ENCODE measurements at regions not wholly inside any gene's neighbourhood (a gene's known extent, or its start where the extent isn't known, plus 50 kb on each side); places are given as distances from the start of the nearest gene placed in this dataset.
"Not testable (repeated sequence)": the region's sequence is repeated elsewhere in the genome, so short reads cannot be mapped to it uniquely, and the experiment has no call there.

DNA sequence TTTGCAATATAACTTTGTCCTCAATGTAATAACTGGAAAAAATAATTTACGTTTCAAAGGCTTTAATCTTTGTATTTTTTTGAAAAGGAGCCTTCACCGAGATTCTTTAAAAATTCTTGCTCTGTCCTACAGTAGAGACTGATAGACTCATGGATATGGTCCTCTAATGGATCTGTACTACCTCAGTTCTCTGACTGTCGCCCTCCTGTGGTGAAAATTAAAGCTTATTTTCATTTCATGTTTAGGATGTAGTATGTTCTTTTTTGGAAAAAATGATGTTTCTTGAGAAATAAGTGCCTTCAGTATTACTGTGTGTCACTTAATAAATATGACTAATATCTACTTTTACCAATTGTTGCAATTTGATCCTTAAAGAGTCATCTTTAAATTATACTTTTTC, 2681.5 kb upstream of the DEFB115 start:
- TF ChIP-seq, protein P1, sequence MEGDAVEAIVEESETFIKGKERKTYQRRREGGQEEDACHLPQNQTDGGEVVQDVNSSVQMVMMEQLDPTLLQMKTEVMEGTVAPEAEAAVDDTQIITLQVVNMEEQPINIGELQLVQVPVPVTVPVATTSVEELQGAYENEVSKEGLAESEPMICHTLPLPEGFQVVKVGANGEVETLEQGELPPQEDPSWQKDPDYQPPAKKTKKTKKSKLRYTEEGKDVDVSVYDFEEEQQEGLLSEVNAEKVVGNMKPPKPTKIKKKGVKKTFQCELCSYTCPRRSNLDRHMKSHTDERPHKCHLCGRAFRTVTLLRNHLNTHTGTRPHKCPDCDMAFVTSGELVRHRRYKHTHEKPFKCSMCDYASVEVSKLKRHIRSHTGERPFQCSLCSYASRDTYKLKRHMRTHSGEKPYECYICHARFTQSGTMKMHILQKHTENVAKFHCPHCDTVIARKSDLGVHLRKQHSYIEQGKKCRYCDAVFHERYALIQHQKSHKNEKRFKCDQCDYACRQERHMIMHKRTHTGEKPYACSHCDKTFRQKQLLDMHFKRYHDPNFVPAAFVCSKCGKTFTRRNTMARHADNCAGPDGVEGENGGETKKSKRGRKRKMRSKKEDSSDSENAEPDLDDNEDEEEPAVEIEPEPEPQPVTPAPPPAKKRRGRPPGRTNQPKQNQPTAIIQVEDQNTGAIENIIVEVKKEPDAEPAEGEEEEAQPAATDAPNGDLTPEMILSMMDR (conservative IDR thresholded peaks at IDR 0.05; ENCODE audit: low read length), result peak; percentile 62
- H3K4me2 ChIP-seq (ENCODE audit: low read length); H3K9me2 ChIP-seq (ENCODE audit: insufficient read depth, low read length); H3K27ac ChIP-seq (ENCODE audit: low read depth, low read length, poor library complexity, severe bottlenecking); H2AFZ ChIP-seq (ENCODE audit: low read length); H3K9me3 ChIP-seq (ENCODE audit: low read length); H3K36me3 ChIP-seq (ENCODE audit: insufficient read depth, low read length); H3K79me2 ChIP-seq (ENCODE audit: insufficient read depth, low read depth, low read length); H3K4me1 ChIP-seq (ENCODE audit: insufficient read depth, low read length, poor library complexity, severe bottlenecking); BruUV-seq (replicated peaks); intact Hi-C loops (cut with micrococcal nuclease; ENCODE audit: unreplicated experiment); H3K4me3 ChIP-seq (ENCODE audit: low read depth, low read length, poor library complexity, severe bottlenecking); CTCF ChIA-PET (ENCODE audit: unreplicated experiment); H4K20me1 ChIP-seq (ENCODE audit: insufficient read depth, low read length); POLR2A ChIA-PET: not testable (repeated sequence)
- peak; percentile 28 for DNase-seq (ENCODE audit: low spot score)

DNA sequence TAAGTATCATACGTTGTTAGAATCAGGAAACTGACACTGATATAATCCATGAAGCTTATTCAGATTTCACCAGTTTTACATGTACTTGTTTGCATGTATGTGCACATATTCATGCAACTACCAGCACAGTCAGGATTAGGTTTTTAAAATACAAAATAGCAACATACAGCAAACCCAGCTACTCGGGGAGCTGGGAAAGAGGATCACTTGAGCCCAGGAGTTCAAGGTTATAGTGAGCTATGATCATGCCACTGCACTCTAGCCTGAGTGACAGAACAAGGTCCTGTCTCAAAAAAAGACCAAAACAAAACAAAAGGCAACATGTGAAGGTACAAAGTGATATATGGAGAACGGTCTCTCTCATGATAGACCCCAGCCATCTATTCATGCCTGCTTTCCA, 2665.8 kb upstream of the DEFB115 start:
- H3K79me2 ChIP-seq (ENCODE audit: insufficient read depth, low read depth, low read length); H2AFZ ChIP-seq (ENCODE audit: low read length); intact Hi-C loops (cut with micrococcal nuclease; ENCODE audit: unreplicated experiment); H3K9me2 ChIP-seq (ENCODE audit: insufficient read depth, low read length); POLR2A ChIA-PET; H3K4me1 ChIP-seq (ENCODE audit: insufficient read depth, low read length, poor library complexity, severe bottlenecking); H3K4me3 ChIP-seq (ENCODE audit: low read depth, low read length, poor library complexity, severe bottlenecking); H3K4me2 ChIP-seq (ENCODE audit: low read length); CTCF ChIA-PET (ENCODE audit: unreplicated experiment); H3K9me3 ChIP-seq (ENCODE audit: low read length); BruUV-seq (replicated peaks); H4K20me1 ChIP-seq (ENCODE audit: insufficient read depth, low read length); DNase-seq (ENCODE audit: low spot score); H3K27ac ChIP-seq (ENCODE audit: low read depth, low read length, poor library complexity, severe bottlenecking); H3K36me3 ChIP-seq (ENCODE audit: insufficient read depth, low read length): not testable (repeated sequence)

DNA sequence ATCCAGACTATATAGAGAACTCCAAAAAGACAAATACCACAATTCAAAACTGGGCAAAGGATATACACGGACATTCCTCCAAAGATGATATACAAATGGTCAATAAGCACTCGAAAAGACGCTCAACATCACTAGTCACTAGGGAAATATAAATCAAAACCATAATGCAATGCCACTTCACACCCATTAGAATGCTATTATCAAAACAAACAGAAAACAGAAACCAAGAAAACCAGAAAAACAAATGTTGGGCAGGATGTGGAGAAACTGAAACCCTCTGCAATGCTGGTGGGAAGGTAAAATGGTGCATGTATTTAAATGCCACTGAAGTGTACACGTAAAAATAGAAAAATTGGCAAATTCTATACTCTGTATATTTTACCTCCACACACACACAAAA, 2664.1 kb upstream of the DEFB115 start:
- DNase-seq (ENCODE audit: low spot score); H3K9me3 ChIP-seq (ENCODE audit: low read length); H3K4me3 ChIP-seq (ENCODE audit: low read depth, low read length, poor library complexity, severe bottlenecking); H3K4me1 ChIP-seq (ENCODE audit: insufficient read depth, low read length, poor library complexity, severe bottlenecking); POLR2A ChIA-PET; CTCF ChIA-PET (ENCODE audit: unreplicated experiment); H3K79me2 ChIP-seq (ENCODE audit: insufficient read depth, low read depth, low read length); H3K36me3 ChIP-seq (ENCODE audit: insufficient read depth, low read length); H2AFZ ChIP-seq (ENCODE audit: low read length); BruUV-seq (replicated peaks); H3K27ac ChIP-seq (ENCODE audit: low read depth, low read length, poor library complexity, severe bottlenecking); H3K4me2 ChIP-seq (ENCODE audit: low read length); intact Hi-C loops (cut with micrococcal nuclease; ENCODE audit: unreplicated experiment); H4K20me1 ChIP-seq (ENCODE audit: insufficient read depth, low read length); H3K9me2 ChIP-seq (ENCODE audit: insufficient read depth, low read length): not testable (repeated sequence)

DNA sequence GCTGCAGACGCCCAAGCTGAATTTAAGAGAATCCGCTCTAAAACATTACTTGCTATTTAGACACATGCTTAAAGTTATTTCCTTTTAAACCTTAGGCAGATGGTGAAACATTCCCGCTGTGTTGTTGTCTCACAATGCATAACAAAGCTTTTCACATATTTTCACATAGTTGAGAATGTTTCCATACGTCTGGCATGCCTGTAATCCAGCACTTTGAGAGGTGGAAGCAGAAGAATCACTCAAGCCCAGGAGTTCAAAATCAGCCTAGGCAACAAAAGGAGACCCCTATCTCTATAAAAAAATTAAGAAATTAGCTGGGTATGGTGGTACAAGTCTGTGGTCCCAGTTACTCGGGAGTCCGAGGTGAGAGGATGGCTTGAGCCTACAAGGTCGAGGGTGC, 2663.0 kb upstream of the DEFB115 start:
- H3K4me2 ChIP-seq (ENCODE audit: low read length); H3K4me3 ChIP-seq (ENCODE audit: low read depth, low read length, poor library complexity, severe bottlenecking); H3K9me2 ChIP-seq (ENCODE audit: insufficient read depth, low read length); intact Hi-C loops (cut with micrococcal nuclease; ENCODE audit: unreplicated experiment); H3K9me3 ChIP-seq (ENCODE audit: low read length); CTCF ChIA-PET (ENCODE audit: unreplicated experiment); H3K4me1 ChIP-seq (ENCODE audit: insufficient read depth, low read length, poor library complexity, severe bottlenecking); H3K36me3 ChIP-seq (ENCODE audit: insufficient read depth, low read length); BruUV-seq (replicated peaks); H3K79me2 ChIP-seq (ENCODE audit: insufficient read depth, low read depth, low read length); POLR2A ChIA-PET; H3K27ac ChIP-seq (ENCODE audit: low read depth, low read length, poor library complexity, severe bottlenecking); H2AFZ ChIP-seq (ENCODE audit: low read length); DNase-seq (ENCODE audit: low spot score); H4K20me1 ChIP-seq (ENCODE audit: insufficient read depth, low read length): not testable (repeated sequence)

DNA sequence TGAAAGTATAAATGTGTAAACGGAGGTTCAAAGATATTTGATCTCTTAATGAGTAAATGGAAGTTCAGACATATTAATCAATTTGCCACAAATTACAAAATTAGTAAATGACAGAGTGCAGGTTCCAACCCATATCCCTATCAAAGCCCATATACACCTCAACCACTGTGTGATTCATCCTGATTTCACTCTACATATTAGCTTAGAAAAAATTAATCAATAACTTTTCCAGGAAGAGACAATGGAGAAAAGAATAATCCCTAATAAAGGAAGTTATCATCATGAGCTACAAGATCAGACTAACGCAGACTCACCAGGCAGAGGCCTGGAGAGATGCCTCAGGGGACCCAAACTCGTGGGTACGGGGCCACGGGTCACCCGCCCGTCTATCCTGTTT, 2655.5 kb upstream of the DEFB115 start:
- H3K4me3 ChIP-seq (ENCODE audit: low read depth, low read length, poor library complexity, severe bottlenecking), result peak overlapping the region; percentile 85
- DNase-seq (ENCODE audit: low spot score); H3K36me3 ChIP-seq (ENCODE audit: insufficient read depth, low read length); POLR2A ChIA-PET; CTCF ChIA-PET (ENCODE audit: unreplicated experiment); H4K20me1 ChIP-seq (ENCODE audit: insufficient read depth, low read length); H3K9me3 ChIP-seq (ENCODE audit: low read length); BruUV-seq (replicated peaks); H3K4me1 ChIP-seq (ENCODE audit: insufficient read depth, low read length, poor library complexity, severe bottlenecking); H3K79me2 ChIP-seq (ENCODE audit: insufficient read depth, low read depth, low read length); intact Hi-C loops (cut with micrococcal nuclease; ENCODE audit: unreplicated experiment); H3K9me2 ChIP-seq (ENCODE audit: insufficient read depth, low read length): not testable (repeated sequence)
- peak overlapping the region; percentile 34 for H3K27ac ChIP-seq (ENCODE audit: low read depth, low read length, poor library complexity, severe bottlenecking)
- peak overlapping the region; percentile 69 for H3K4me2 ChIP-seq (ENCODE audit: low read length)
- H2AFZ ChIP-seq (ENCODE audit: low read length), result peak overlapping the region; percentile 96; the same call in 1 of the 2 replicates

Data from OCI-LY7 (cell line).